Neural progenitor cell (in vitro differentiated cells): ENCODE measurements at regions not wholly inside any gene's neighbourhood (a gene's known extent, or its start where the extent isn't known, plus 50 kb on each side); places are given as distances from the start of the nearest gene placed in this dataset.
"Not testable (repeated sequence)": the region's sequence is repeated elsewhere in the genome, so short reads cannot be mapped to it uniquely, and the experiment has no call there.

ENCODE experiments used
- CTCF ChIP-seq: fragments of 200-600 bp; sonication (generic); IDR thresholded peaks from 2 replicates; pipeline ENCODE4 v1.5.1; 2017; ENCODE audit warnings: antibody characterized with exemption, mild to moderate bottlenecking
- EZH2 ChIP-seq: fragments of 200-600 bp; sonication (generic); IDR thresholded peaks from 2 replicates; pipeline ENCODE4 v1.6.1; 2017; ENCODE audit warnings: antibody characterized with exemption, mild to moderate bottlenecking, moderate library complexity

- TF ChIP-seq CTCF, EZH2: not testable (repeated sequence)
Observed at GRCh38 chr17:30624180-30624579, 147.0 kb downstream of the GOSR1 start.
